Liver (tissue), 7 donors: ENCODE measurements at regions not wholly inside any gene's neighbourhood (a gene's known extent, or its start where the extent isn't known, plus 50 kb on each side); places are given as distances from the start of the nearest gene placed in this dataset.

Source experiments
- DNase-seq: peaks from one replicate; pipeline ENCODE4 v3.0.0-alpha.2; 2017; ENCODE audit warnings: low spot score
- H3K27ac ChIP-seq, 2 donors: one replicate each; pipeline ENCODE4 v1.7.0; 2013; ENCODE audit warnings: inconsistent platforms in 2 of 2, low read length in 2 of 2, control low read depth in 1 of 2, low read depth in 1 of 2, mild to moderate bottlenecking in 1 of 2
- H3K27me3 ChIP-seq, 4 donors: one replicate each; pipeline versions ENCODE4 v1.6.1 to v1.7.0; 2013; ENCODE audit warnings: low read length in 3 of 4, inconsistent platforms in 1 of 4, mild to moderate bottlenecking in 1 of 4, moderate library complexity in 1 of 4; ENCODE audit not compliant: control insufficient read depth in 4 of 4, insufficient read depth in 4 of 4
- H3K36me3 ChIP-seq, 4 donors: one replicate each; pipeline versions ENCODE4 v1.6.1 to v1.7.0; 2013; ENCODE audit warnings: low read length in 3 of 4, mild to moderate bottlenecking in 3 of 4, low read depth in 1 of 4, moderate library complexity in 1 of 4; ENCODE audit not compliant: control insufficient read depth in 4 of 4, insufficient read depth in 3 of 4
- H3K4me1 ChIP-seq, 4 donors: one replicate each; pipeline versions ENCODE4 v1.6.1 to v1.7.0; 2013; ENCODE audit warnings: low read length in 3 of 4, mild to moderate bottlenecking in 3 of 4, moderate library complexity in 1 of 4; ENCODE audit not compliant: control insufficient read depth in 4 of 4, insufficient read depth in 4 of 4
- H3K4me3 ChIP-seq, 3 donors: one replicate each; pipeline versions ENCODE4 v1.6.1 to v1.7.0; 2013; ENCODE audit warnings: low read length in 3 of 3, control low read depth in 1 of 3, low read depth in 1 of 3, mild to moderate bottlenecking in 1 of 3
- H3K9ac ChIP-seq, 2 donors: one replicate each; pipeline ENCODE4 v1.7.0; 2013; ENCODE audit warnings: low read length in 2 of 2, mild to moderate bottlenecking in 2 of 2, moderate library complexity in 2 of 2, control low read depth in 1 of 2, low read depth in 1 of 2
- H3K9me3 ChIP-seq, 4 donors: one replicate each; pipeline versions ENCODE4 v1.6.1 to v1.7.0; 2013; ENCODE audit warnings: low read length in 3 of 4; ENCODE audit not compliant: control insufficient read depth in 4 of 4
- EGR1 ChIP-seq, 2 donors: IDR thresholded peaks; 2 replicates each; pipeline ENCODE4 v1.6.1; 2016 to 2018; ENCODE audit warnings: antibody characterized with exemption in 2 of 2, low read depth in 2 of 2
- FOXA2 ChIP-seq: IDR thresholded peaks from 2 replicates; pipeline ENCODE4 v1.6.1; 2016; ENCODE audit warnings: antibody characterized with exemption
- HNF4A ChIP-seq, 2 donors: conservative IDR thresholded peaks; 2 replicates each; pipeline ENCODE4 v1.6.1; 2016; ENCODE audit warnings: antibody characterized with exemption in 2 of 2, mild to moderate bottlenecking in 2 of 2
- HNF4G ChIP-seq: IDR thresholded peaks from 2 replicates; pipeline ENCODE4 v1.6.1; 2016; ENCODE audit warnings: antibody characterized with exemption
- JUND ChIP-seq, 2 donors: IDR thresholded peaks; 2 replicates each; pipeline ENCODE4 v1.6.1; 2016; ENCODE audit warnings: antibody characterized with exemption in 2 of 2
- MAX ChIP-seq: IDR thresholded peaks from 2 replicates; pipeline ENCODE4 v1.6.1; 2016; ENCODE audit warnings: antibody characterized with exemption
- NR2F2 ChIP-seq: IDR thresholded peaks from 2 replicates; pipeline ENCODE4 v1.6.1; 2016; ENCODE audit warnings: antibody characterized with exemption
- RAD21 ChIP-seq, 2 donors: IDR thresholded peaks; 2 replicates each; pipeline ENCODE4 v1.6.1; 2016; ENCODE audit warnings: antibody characterized with exemption in 2 of 2, mild to moderate bottlenecking in 2 of 2
- RXRA ChIP-seq, 2 donors: IDR thresholded peaks; 2 replicates each; pipeline ENCODE4 v1.6.1; 2017 to 2018; ENCODE audit warnings: antibody characterized with exemption in 2 of 2, mild to moderate bottlenecking in 1 of 2
- TAF1 ChIP-seq: conservative IDR thresholded peaks from 2 replicates; pipeline ENCODE4 v1.6.1; 2016; ENCODE audit warnings: antibody characterized with exemption, mild to moderate bottlenecking
- YY1 ChIP-seq: IDR thresholded peaks from 2 replicates; pipeline ENCODE4 v1.6.1; 2016; ENCODE audit warnings: antibody characterized with exemption, mild to moderate bottlenecking
- TF ChIP-seq, protein P1 (sequence below): IDR thresholded peaks from 2 replicates; pipeline ENCODE4 v1.6.1; 2016; ENCODE audit warnings: antibody characterized with exemption, mild to moderate bottlenecking
- TF ChIP-seq, protein P2 (sequence below): IDR thresholded peaks from 2 replicates; pipeline ENCODE4 v1.6.1; 2016; ENCODE audit warnings: antibody characterized with exemption
- TF ChIP-seq, protein P3 (sequence below): fragments of 150-350 bp; IDR thresholded peaks from 2 replicates; pipeline ENCODE4 v1.5.1; 2017; ENCODE audit warnings: improper control_type of control experiment, low read depth, low read length; ENCODE audit not compliant: missing input control
- TF ChIP-seq, protein P4 (sequence below): IDR thresholded peaks from 2 replicates; pipeline ENCODE4 v1.6.1; 2016; ENCODE audit warnings: antibody characterized with exemption
- donor health status: healthy.
- donor health status: healthy.
- donor health status: healthy.
- donor health status: healthy.

DNA sequence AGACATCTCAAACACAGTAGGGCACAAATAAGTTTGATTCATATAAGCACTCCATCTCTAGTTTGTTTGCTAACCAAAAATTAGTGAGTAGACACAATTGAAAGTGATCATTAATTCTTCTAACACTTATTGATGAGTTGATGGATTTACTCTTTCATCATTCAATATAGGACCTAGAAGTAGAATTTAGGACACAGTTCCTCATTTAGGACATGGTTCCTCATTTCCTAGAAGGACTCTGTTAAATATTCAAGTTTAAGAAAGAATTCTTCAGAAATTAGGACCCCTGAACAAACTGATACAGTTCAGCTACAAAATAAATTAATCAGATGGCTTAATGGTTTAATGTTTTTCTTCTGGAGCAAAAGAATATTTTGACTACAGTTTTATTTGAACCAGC, 143.5 kb upstream of the PRR16 start:
- H3K9me3 ChIP-seq: peaks cover 0 to 2% (median 0%) of the 10 kb centered on the region in 4 donors
- no peak overlapping the region for H3K4me3 ChIP-seq
- no peak overlapping the region for H3K9ac ChIP-seq
- H3K4me1 ChIP-seq: no peaks in the 10 kb centered on the region
- no peak overlapping the region for H3K27ac ChIP-seq
- DNase-seq: no peak
- no peaks in the 10 kb centered on the region for H3K36me3 ChIP-seq
- TF ChIP-seq FOXA2: no peak
- TF ChIP-seq, protein P1, sequence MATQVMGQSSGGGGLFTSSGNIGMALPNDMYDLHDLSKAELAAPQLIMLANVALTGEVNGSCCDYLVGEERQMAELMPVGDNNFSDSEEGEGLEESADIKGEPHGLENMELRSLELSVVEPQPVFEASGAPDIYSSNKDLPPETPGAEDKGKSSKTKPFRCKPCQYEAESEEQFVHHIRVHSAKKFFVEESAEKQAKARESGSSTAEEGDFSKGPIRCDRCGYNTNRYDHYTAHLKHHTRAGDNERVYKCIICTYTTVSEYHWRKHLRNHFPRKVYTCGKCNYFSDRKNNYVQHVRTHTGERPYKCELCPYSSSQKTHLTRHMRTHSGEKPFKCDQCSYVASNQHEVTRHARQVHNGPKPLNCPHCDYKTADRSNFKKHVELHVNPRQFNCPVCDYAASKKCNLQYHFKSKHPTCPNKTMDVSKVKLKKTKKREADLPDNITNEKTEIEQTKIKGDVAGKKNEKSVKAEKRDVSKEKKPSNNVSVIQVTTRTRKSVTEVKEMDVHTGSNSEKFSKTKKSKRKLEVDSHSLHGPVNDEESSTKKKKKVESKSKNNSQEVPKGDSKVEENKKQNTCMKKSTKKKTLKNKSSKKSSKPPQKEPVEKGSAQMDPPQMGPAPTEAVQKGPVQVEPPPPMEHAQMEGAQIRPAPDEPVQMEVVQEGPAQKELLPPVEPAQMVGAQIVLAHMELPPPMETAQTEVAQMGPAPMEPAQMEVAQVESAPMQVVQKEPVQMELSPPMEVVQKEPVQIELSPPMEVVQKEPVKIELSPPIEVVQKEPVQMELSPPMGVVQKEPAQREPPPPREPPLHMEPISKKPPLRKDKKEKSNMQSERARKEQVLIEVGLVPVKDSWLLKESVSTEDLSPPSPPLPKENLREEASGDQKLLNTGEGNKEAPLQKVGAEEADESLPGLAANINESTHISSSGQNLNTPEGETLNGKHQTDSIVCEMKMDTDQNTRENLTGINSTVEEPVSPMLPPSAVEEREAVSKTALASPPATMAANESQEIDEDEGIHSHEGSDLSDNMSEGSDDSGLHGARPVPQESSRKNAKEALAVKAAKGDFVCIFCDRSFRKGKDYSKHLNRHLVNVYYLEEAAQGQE: no peak
- TF ChIP-seq EGR1 (IDR thresholded peaks at IDR 0.05; ENCODE audit: low read depth in 2 of 2): no peak
- no peak for TF ChIP-seq HNF4A (conservative IDR thresholded peaks at IDR 0.05)
- TF ChIP-seq YY1: no peak
- no peak for TF ChIP-seq JUND (IDR thresholded peaks at IDR 0.05)
- TF ChIP-seq, protein P2, sequence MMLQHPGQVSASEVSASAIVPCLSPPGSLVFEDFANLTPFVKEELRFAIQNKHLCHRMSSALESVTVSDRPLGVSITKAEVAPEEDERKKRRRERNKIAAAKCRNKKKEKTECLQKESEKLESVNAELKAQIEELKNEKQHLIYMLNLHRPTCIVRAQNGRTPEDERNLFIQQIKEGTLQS: no peak
- TF ChIP-seq HNF4G: no peak
- TF ChIP-seq NR2F2: no peak
- no peak for TF ChIP-seq TAF1
- TF ChIP-seq, protein P3, sequence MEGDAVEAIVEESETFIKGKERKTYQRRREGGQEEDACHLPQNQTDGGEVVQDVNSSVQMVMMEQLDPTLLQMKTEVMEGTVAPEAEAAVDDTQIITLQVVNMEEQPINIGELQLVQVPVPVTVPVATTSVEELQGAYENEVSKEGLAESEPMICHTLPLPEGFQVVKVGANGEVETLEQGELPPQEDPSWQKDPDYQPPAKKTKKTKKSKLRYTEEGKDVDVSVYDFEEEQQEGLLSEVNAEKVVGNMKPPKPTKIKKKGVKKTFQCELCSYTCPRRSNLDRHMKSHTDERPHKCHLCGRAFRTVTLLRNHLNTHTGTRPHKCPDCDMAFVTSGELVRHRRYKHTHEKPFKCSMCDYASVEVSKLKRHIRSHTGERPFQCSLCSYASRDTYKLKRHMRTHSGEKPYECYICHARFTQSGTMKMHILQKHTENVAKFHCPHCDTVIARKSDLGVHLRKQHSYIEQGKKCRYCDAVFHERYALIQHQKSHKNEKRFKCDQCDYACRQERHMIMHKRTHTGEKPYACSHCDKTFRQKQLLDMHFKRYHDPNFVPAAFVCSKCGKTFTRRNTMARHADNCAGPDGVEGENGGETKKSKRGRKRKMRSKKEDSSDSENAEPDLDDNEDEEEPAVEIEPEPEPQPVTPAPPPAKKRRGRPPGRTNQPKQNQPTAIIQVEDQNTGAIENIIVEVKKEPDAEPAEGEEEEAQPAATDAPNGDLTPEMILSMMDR: no peak
- TF ChIP-seq RXRA (IDR thresholded peaks at IDR 0.05): no peak
- TF ChIP-seq, protein P4, sequence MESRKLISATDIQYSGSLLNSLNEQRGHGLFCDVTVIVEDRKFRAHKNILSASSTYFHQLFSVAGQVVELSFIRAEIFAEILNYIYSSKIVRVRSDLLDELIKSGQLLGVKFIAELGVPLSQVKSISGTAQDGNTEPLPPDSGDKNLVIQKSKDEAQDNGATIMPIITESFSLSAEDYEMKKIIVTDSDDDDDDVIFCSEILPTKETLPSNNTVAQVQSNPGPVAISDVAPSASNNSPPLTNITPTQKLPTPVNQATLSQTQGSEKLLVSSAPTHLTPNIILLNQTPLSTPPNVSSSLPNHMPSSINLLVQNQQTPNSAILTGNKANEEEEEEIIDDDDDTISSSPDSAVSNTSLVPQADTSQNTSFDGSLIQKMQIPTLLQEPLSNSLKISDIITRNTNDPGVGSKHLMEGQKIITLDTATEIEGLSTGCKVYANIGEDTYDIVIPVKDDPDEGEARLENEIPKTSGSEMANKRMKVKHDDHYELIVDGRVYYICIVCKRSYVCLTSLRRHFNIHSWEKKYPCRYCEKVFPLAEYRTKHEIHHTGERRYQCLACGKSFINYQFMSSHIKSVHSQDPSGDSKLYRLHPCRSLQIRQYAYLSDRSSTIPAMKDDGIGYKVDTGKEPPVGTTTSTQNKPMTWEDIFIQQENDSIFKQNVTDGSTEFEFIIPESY: no peak
- H3K27me3 ChIP-seq: no peaks in the 10 kb centered on the region

DNA sequence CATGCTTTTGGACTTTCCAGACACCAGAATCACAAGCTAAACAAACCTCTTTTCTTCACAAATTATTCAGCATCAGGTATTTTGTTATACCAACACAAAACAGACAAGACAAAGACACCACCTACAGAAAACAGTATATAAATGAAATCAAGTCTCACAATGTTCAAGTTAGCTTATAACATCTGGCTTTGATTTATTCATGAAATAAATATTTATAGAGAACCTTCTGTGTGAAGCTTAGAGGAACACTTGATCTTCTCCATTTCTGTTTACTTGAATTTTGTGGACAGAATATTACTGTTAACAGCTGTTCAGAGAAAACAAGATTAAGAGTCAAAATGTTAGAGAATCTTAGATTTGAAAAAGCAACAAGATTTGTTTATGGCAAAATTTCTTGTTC, 137.4 kb upstream of the PRR16 start:
- Histone ChIP-seq H3K27me3 (no peaks in the 10 kb centered on the region), H3K9me3 (peaks cover 0 to 3% (median under 1%) of the 10 kb centered on the region in 4 donors), H3K9ac (no peak overlapping the region), H3K36me3 (no peaks in the 10 kb centered on the region), H3K4me3 (no peak overlapping the region), H3K27ac (no peak overlapping the region), H3K4me1 (no peaks in the 10 kb centered on the region)
- TF ChIP-seq EGR1 (IDR thresholded peaks at IDR 0.05; ENCODE audit: low read depth in 2 of 2) (no peak), MAX (no peak), RAD21 (IDR thresholded peaks at IDR 0.05) (no peak), NR2F2 (no peak)
- TF ChIP-seq, protein P1: no peak
- TF ChIP-seq, protein P4: no peak
- TF ChIP-seq, protein P3: no peak
- DNase-seq: no peak
